ENCODE measurements at regions not wholly inside any gene's neighbourhood (a gene's known extent, or its start where the extent isn't known, plus 50 kb on each side); places are given as distances from the start of the nearest gene placed in this dataset.
"Not testable (repeated sequence)": the region's sequence is repeated elsewhere in the genome, so short reads cannot be mapped to it uniquely, and the experiment has no call there.

GRCh38 chr14:49946320-49947141 lies 53.6 kb downstream of the ARF6 start:
- DNase-seq (ENCODE audit: low read depth, low spot score): peak; percentile 90

- DNase-seq (ENCODE audit: low read depth, low spot score): no peak
These were observed 54.6 kb downstream of the ARF6 start for GRCh38 chr14:49947506-49947905.

- DNase-seq (ENCODE audit: low read depth, low spot score): no peak
These were observed 57.7 kb downstream of the ARF6 start for GRCh38 chr14:49950275-49951228.

- DNase-seq (ENCODE audit: low read depth, low spot score): no peak
These were observed 58.3 kb downstream of the ARF6 start for GRCh38 chr14:49951229-49951607.

- no peak for DNase-seq (ENCODE audit: low read depth, low spot score)
These were observed 58.9 kb downstream of the ARF6 start for GRCh38 chr14:49951691-49952345.

- DNase-seq (ENCODE audit: low read depth, low spot score): no peak
These were observed 60.3 kb downstream of the ARF6 start for GRCh38 chr14:49953196-49953595.

GRCh38 chr14:49954171-49954631 lies 61.3 kb downstream of the ARF6 start:
- DNase-seq (ENCODE audit: low read depth, low spot score): peak; percentile 48

- DNase-seq (ENCODE audit: low read depth, low spot score): no peak
These were observed 62.1 kb downstream of the ARF6 start for GRCh38 chr14:49955024-49955423.

GRCh38 chr14:49957089-49957852 lies 64.4 kb downstream of the ARF6 start:
- DNase-seq (ENCODE audit: low read depth, low spot score): no peak

- no peak for DNase-seq (ENCODE audit: low read depth, low spot score)
These were observed 67.0 kb downstream of the ARF6 start for GRCh38 chr14:49959822-49960408.

GRCh38 chr14:49960453-49960852 lies 67.6 kb downstream of the ARF6 start:
- no peak for DNase-seq (ENCODE audit: low read depth, low spot score)

- DNase-seq (ENCODE audit: low read depth, low spot score): peak; percentile 44
These were observed 68.7 kb downstream of the ARF6 start for GRCh38 chr14:49961270-49962222.

GRCh38 chr14:49962621-49963020 lies 69.7 kb downstream of the ARF6 start:
- DNase-seq (ENCODE audit: low read depth, low spot score): no peak

GRCh38 chr14:49965068-49965651 lies 72.3 kb downstream of the ARF6 start:
- DNase-seq (ENCODE audit: low read depth, low spot score): not testable (repeated sequence)

- no peak for DNase-seq (ENCODE audit: low read depth, low spot score)
These were observed 73.5 kb downstream of the ARF6 start for GRCh38 chr14:49966304-49966809.

GRCh38 chr14:49966971-49967630 lies 74.2 kb downstream of the ARF6 start:
- no peak for DNase-seq (ENCODE audit: low read depth, low spot score)

GRCh38 chr14:49969961-49970360 lies 77.1 kb downstream of the ARF6 start:
- no peak for DNase-seq (ENCODE audit: low read depth, low spot score)

GRCh38 chr14:49970474-49971147 lies 77.7 kb downstream of the ARF6 start:
- DNase-seq (ENCODE audit: low read depth, low spot score): peak; percentile 49

Data from astrocyte of the hippocampus (primary cell).